HG03520 (cell line): ENCODE measurements at regions not wholly inside any gene's neighbourhood (a gene's known extent, or its start where the extent isn't known, plus 50 kb on each side); places are given as distances from the start of the nearest gene placed in this dataset.

Experiments used
- ATAC-seq: cut with Tn5 transposase; IDR thresholded peaks from one replicate; pipeline ENCODE4 v1.9.1; 2021; ENCODE audit warnings: mild to moderate bottlenecking, moderate library complexity; ENCODE audit not compliant: unreplicated experiment

- ATAC-seq, result no peak
Observed at GRCh38 chr4:100130964-100131363, 59.3 kb downstream of the DDIT4L start.

GRCh38 chr4:100130491-100130890 is 59.8 kb downstream of the DDIT4L start:
- ATAC-seq, result no peak

GRCh38 chr4:100129774-100130173 is 60.5 kb downstream of the DDIT4L start:
- no peak for ATAC-seq

- ATAC-seq, result no peak
Observed at GRCh38 chr4:100128338-100128737, 61.9 kb downstream of the DDIT4L start.

GRCh38 chr4:100124715-100125114 is 65.6 kb downstream of the DDIT4L start:
- no peak for ATAC-seq

DNA sequence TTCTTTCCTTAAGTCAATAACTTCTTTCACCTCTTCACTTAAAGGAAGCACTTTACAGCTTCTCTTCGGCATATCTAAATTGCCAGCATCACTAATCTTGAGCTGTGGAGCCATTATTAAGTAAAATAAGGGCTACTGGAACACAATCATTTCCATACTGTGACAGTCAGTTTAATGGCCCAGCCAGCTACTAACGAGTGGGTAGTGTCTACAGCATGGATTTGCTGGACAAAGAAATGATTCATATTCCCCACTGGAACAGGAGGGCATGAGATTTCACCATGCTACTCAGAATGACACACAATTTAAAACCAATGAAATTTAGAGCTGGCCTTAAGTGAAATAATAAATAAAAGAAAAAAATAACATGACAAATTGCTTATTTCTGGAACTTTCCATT is 72.1 kb downstream of the DDIT4L start:
- ATAC-seq, result no peak

DNA sequence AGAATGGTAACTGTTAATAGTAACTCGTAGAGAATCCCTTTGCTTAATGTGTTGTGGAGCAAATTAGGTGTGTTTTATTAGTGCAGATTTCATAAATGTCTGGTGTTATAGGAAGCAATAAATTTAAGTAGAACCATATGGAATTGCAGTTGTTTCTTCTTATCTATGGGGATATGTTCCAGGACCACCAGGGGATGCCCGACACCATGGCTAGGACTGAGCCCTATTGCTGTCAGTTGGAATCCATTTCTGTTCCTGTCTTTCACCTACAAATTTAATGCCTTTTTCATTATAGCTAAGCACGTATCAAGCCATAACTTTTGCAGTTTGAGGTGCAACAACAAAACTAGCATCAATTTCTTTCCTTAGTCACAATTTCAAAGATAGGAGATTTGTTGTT is 72.5 kb downstream of the DDIT4L start:
- ATAC-seq, result no peak

- ATAC-seq, result no peak
Observed at GRCh38 chr4:100114909-100115308, 75.4 kb downstream of the DDIT4L start.

DNA sequence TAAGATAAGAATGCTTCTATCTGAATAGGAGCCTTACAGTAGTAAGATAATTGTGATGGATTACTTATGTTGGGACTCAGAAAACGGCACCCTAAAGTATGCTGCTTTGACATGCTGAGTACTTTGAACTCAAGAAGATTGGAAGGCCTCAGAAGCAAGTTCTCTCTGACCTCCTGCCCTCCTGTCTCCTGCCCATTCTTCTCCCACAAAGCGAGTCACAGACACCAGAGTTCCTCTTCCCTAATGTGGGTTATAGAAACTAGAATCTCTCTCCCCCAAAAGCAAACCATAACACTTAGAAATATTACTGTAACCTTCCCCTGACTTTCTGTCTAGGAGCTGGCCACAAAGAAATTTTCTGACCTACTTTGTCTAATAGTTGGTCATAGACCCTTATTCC is 76.5 kb downstream of the DDIT4L start:
- no peak for ATAC-seq

- ATAC-seq, result no peak
Observed at GRCh38 chr4:100113096-100113495, 77.2 kb downstream of the DDIT4L start.

DNA sequence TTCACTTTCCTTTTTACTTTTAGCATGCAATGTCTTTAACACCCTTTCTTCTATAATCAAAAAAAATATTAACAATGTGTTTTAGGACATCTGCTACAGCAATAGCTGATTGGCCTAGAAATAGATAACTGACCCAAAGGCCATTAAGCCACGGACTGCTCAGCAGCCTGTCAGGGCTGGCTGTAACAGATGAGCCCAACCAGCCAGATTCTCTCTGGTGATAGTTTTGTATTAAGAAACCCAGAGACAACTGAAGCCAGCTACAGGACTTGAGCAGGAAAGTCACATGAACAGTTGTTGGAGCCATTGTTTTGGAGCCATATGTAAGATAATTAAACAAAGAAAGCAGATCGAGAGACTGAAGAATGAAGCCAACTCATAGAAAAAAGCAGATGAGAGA is 80.3 kb downstream of the DDIT4L start:
- ATAC-seq, result no peak

DNA sequence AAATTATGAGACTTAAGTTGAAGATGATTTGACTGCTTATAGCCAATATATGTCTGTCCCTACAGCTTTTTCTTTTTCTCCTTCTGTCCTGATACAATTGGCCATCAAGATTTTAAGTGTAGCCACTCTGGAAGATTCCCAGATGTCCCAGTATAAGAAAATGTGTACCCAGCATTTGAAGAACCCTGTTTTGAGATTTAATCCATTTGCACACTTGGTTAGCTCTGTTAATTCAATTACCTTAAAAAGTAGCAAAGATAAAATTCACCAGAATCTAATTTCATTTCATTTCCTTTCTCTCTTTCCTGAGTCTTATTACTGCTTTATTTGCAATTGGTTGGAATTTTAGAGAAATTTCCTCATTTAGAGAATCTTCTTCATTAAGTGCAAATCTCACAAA is 81.4 kb downstream of the DDIT4L start:
- ATAC-seq, result no peak

- peak; percentile 98 for ATAC-seq
Observed at GRCh38 chr4:100106982-100107381, 83.3 kb downstream of the DDIT4L start.

- ATAC-seq, result no peak
Observed at GRCh38 chr4:100103671-100104070, 86.6 kb downstream of the DDIT4L start.

DNA sequence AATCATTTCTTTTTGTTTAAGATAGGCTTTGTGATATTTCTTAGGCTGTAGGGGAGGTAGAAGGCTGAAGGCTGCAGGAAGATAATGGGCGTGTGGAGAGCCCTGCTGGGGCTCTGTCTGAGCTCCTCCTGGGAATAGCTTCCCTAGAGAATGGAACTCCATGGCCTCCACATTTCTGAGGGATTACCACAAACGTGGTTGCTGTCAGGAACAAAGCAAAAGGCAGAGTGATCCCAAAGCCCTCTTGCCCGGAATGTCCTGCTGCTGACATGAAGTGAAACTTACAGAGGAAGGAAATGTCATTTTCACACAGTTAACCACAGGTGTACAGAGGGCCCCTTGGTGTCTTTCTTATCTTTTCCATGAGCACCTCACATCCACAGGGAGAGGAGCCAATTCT is 89.3 kb downstream of the DDIT4L start:
- peak; percentile 51 for ATAC-seq

DNA sequence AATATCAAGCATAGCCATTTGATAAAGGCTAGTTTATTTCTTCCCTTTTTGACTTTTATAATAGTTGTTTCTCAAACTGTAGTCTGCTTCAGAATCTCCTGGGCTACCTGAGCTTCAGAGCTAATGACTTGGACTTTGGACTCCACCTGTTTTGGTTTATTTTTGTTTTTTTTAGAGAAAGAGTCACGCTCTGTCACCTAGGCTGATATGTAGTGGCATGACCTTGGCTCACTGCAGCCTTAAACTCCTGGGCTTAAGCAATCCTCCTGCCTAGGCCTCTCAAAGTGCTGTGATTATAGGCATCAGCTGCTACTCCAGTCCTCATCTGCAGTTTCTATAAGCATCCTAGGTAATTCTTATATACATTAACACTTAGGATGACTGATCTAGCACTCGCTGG is 90.5 kb downstream of the DDIT4L start:
- ATAC-seq, result no peak

GRCh38 chr4:100098681-100099080 is 91.6 kb downstream of the DDIT4L start:
- ATAC-seq, result no peak

DNA sequence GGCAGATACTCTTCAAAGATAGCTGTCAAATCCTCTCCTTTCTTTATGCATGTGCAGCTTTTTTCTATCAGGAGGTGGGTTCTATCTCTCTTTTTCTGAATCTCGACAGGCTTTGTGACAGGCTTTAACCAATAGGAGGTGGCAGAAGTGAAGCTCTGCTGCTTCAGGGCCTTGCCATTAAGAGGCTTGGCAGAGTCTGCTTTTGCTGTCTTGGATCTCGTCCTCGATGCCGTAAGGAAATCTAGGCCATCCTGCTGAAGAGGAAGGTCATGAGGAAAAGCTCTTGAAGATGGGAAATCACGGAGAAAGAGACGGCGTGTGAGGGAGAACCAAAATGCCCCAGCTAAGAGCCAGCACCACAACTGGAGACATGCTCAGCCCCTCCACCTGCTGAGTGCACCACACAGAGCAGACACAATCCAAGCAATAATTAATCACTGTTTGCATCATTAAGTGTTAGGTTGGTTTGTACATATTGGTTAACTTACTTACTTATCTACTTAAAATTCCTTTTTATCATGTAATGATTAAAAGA is 92.2 kb downstream of the DDIT4L start:
- ATAC-seq, result no peak

DNA sequence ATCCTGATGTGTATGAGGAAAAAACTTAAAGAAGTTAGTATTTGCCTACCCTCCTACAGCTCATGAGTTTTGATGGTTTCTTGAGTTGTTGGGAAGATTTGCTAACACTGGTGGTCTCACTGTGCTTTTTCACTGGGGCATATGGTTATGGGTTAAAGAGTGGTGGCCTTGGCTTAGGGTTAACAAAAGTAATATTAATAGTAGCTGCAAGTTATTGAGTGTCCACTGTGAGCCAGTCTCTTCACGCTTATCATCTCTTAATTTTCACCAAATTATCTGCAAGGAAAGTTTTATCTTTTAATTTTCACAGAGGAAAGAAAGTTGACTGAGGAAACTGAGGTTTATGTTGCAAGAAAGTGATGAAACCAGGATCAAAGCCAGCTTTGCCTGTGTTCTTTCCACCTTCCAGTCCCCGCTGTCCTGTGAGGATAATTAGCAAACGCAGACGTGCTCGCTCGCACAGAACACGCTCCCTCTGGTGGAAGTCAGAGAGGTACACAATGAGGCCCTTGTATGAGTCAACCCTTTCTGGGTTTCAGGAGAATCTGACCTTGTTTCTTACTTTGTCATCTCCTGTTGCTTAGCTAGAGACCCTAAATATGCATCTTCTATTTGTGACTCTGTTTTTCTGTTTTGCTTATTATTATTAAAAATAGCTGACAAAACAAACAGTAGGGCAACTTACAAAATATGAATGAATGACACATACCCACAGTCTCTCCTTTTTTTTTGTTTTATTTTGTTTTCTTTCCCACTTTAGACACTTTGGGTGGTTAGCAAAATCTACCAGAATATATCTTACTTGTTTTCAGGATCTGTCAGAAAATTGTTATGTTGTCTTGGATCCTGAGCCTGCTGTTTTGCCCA is 94.3 kb downstream of the DDIT4L start:
- peak; percentile 89 for ATAC-seq

DNA sequence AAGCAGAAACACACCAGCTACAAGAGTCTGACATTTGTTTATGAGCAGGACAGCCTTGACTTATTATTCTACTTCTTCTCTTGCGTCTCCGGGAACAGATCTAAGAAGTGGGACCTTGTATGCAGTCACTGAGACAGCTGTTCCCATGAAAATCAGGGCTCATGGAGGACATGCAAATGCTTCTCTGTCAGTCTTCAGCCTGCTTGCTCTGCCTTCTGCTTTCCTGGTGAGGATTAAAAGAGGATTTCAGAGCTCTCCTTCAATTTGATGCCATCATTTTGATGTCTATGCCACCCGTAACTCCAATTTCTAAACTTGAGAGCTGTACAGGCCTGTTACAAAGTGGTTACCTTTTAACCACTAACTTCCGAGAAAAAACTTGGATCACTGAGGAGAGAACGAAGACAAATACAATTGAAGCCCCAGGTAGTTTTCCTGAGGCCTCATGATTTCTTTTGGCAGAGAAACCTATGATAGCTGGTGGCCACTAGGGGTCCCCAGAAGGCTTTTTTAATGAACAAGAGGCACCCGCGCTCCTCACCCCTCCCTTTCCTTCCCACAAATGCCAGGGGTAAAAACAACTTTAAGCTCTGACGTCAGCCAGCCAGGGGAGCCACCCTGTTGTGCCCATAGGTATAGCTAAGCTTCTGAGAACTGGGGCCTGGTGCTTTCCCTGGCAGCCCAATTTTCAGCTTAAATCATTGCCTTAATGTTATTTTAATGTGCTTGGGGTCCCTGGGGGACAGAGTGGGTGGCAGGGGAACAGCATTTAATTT is 97.0 kb downstream of the DDIT4L start:
- peak; percentile 79 for ATAC-seq

- ATAC-seq, result no peak
Observed at GRCh38 chr4:100087743-100088142, 102.5 kb downstream of the DDIT4L start.
